ENCODE measurements at regions not wholly inside any gene's neighbourhood (a gene's known extent, or its start where the extent isn't known, plus 50 kb on each side); places are given as distances from the start of the nearest gene placed in this dataset.

DNA sequence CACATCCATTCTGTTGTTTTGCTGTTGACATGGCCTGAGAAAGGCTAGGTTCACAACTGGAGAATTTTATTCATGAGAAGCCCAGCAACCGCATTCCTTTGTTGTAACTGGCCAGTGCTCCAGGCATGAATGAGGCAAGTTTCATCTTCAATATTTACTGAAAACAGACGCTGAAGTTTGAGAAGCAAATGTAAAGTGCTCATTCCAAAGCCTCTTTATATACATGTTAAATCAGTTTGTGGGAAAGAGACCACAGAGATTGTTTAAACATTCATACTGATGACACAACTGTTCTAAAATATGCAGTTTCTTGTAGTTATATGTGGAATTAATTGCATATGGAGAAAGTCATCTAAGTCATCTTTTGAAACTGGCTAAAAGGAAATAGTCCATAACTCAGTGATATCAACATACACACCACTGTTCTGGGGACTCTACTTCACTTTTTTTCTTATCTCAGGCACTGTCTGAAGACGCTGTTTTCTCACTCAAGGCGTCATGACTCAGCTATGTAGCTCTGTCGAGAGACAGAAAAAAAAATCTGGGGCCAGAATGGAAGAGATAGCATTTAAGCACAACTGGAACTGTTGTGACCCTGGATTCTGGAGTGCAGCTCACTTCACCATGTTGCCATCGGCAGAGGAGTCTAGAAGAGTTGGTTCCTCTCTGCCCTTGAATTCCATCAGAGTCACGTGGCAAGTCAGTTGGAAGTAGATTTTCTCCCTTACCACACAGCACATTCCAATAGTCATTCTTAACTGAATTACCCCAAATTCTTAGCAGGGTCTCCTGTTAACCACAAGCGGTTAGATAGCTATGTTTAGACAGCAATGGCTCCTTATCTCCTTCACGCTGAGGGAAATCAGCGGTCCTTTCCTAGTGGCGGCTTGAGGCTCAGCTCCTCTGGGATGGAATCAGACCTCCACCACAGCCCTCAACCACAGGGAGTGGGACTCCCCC, 258.4 kb upstream of the HMGA2 start:
- H3K27ac Mint-ChIP-seq (ENCODE audit: unreplicated experiment) = no peak overlapping the region
- no peaks in the 10 kb centered on the region for H3K9me3 Mint-ChIP-seq
- H3K27me3 Mint-ChIP-seq (ENCODE audit: low read depth) = no peaks in the 10 kb centered on the region
- H3K36me3 Mint-ChIP-seq (ENCODE audit: low read depth) = no peaks in the 10 kb centered on the region
- H3K4me3 Mint-ChIP-seq = no peak overlapping the region
- peaks cover 10% of the 10 kb centered on the region for H3K4me1 Mint-ChIP-seq
- TF ChIP-seq, protein P1, sequence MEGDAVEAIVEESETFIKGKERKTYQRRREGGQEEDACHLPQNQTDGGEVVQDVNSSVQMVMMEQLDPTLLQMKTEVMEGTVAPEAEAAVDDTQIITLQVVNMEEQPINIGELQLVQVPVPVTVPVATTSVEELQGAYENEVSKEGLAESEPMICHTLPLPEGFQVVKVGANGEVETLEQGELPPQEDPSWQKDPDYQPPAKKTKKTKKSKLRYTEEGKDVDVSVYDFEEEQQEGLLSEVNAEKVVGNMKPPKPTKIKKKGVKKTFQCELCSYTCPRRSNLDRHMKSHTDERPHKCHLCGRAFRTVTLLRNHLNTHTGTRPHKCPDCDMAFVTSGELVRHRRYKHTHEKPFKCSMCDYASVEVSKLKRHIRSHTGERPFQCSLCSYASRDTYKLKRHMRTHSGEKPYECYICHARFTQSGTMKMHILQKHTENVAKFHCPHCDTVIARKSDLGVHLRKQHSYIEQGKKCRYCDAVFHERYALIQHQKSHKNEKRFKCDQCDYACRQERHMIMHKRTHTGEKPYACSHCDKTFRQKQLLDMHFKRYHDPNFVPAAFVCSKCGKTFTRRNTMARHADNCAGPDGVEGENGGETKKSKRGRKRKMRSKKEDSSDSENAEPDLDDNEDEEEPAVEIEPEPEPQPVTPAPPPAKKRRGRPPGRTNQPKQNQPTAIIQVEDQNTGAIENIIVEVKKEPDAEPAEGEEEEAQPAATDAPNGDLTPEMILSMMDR (conservative IDR thresholded peaks at IDR 0.05) = no peak
- no peak for DNase-seq (ENCODE audit: low read depth, low spot score)

DNA sequence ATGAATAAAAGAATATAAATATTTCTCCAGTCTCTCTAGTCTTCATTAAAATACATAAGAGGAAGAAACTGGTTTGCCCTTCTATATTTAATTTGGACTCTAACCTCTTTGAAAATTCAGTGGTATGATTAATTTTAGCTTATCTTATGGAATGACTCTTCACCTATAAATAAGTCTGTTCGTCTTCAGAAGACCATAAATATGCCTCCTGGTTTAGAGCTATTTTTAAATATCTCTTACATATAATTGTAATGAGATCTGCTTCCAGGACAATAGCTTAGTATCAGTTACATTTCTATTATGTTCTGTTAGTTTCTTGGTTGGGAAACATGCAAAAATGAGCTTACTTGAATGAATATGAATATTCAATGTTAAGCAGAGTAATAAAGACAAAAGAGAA, 257.5 kb upstream of the HMGA2 start:
- Mint-ChIP-seq H3K27ac (ENCODE audit: unreplicated experiment) (no peak overlapping the region), H3K4me3 (no peak overlapping the region), H3K4me1 (peaks cover 10% of the 10 kb centered on the region), H3K36me3 (ENCODE audit: low read depth) (no peaks in the 10 kb centered on the region), H3K9me3 (no peaks in the 10 kb centered on the region), H3K27me3 (ENCODE audit: low read depth) (no peaks in the 10 kb centered on the region)
- TF ChIP-seq, protein P1 (conservative IDR thresholded peaks at IDR 0.05) = no peak
- DNase-seq (ENCODE audit: low read depth, low spot score) = no peak

DNA sequence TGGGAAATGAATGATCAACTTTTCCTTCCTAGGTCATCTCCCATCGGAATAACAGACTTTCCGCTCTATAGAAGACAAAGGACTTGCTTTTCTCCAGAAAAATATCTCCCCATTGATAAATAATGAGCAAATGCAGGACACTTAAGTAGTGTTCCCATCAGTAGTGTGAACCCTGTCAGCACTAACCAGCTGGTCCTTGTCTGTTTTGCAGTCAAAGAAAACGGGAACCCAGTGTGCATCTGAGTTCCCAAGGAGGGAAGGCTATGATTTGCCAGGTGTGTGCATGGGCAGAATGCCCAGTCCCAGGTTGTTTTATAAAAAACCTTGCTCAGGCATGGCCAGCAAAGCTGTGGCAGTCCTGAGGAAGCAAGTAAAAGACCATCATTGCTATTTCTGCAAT, 256.5 kb upstream of the HMGA2 start:
- no peaks in the 10 kb centered on the region for H3K27me3 Mint-ChIP-seq (ENCODE audit: low read depth)
- H3K36me3 Mint-ChIP-seq (ENCODE audit: low read depth) = peaks cover 4% of the 10 kb centered on the region
- peaks cover 10% of the 10 kb centered on the region for H3K4me1 Mint-ChIP-seq
- H3K9me3 Mint-ChIP-seq = no peaks in the 10 kb centered on the region
- TF ChIP-seq, protein P1 (conservative IDR thresholded peaks at IDR 0.05) = no peak
- no peak for DNase-seq (ENCODE audit: low read depth, low spot score)
- H3K4me3 Mint-ChIP-seq = no peak overlapping the region
- H3K27ac Mint-ChIP-seq (ENCODE audit: unreplicated experiment) = no peak overlapping the region

DNA sequence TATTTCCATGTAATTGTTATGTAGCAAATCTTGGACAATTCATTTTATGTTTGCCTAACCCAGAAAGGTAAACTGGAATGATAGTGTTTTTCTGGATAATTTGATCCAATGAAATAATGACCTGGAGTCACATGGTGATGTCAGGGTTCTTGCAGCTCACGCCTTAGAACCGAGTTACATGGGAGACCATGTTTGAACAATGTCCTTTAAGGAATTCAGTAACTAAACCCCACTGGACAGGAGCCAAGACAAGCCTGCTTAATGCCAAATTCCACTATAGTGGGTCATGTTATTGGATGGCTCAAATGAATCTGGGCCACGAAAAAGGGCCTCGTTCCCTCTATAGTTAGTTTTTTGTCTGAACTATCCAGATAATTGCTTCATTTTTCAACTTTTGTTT, 255.8 kb upstream of the HMGA2 start:
- Mint-ChIP-seq H3K9me3 (peaks cover 5% of the 10 kb centered on the region), H3K36me3 (ENCODE audit: low read depth) (peaks cover 8% of the 10 kb centered on the region), H3K27me3 (ENCODE audit: low read depth) (no peaks in the 10 kb centered on the region), H3K4me3 (no peak overlapping the region), H3K27ac (ENCODE audit: unreplicated experiment) (no peak overlapping the region), H3K4me1 (peaks cover 10% of the 10 kb centered on the region)
- TF ChIP-seq, protein P1 (conservative IDR thresholded peaks at IDR 0.05) = no peak
- no peak for DNase-seq (ENCODE audit: low read depth, low spot score)

DNA sequence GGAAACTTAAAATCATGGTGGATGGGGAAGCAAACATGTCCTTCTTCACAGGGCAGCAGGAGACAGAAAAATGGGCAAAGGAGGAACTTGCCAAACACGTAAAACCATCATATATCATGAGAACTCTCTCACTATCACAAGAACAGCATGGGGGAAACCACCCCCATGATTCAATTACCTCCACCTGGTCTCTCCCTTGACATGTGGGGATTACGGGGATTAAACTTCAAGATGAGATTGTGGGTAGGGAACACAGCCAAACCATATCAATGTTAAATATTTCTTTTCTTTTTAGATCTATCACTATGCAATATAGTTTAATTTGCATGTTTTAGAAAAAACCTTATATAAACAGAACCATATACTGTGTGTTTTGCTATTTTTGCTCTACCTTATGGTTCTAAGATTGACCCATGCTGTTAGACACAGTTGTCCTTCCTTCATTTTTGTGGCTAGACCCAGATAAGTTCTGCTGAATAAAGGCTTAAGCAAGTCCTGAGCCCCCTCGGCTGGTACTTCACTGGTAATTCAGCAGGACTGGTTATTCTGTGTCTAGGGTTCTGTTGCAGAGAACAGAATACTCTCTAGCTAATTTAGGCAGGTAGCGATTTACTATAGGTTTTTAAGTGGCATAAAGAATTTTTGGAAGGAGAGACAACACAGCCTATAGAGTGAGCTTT, 253.7 kb upstream of the HMGA2 start:
- no peak overlapping the region for H3K27ac Mint-ChIP-seq (ENCODE audit: unreplicated experiment)
- no peaks in the 10 kb centered on the region for H3K27me3 Mint-ChIP-seq (ENCODE audit: low read depth)
- peaks cover 11% of the 10 kb centered on the region for H3K36me3 Mint-ChIP-seq (ENCODE audit: low read depth)
- H3K9me3 Mint-ChIP-seq = peaks cover 11% of the 10 kb centered on the region
- H3K4me3 Mint-ChIP-seq = no peak overlapping the region
- no peak for DNase-seq (ENCODE audit: low read depth, low spot score)
- peaks cover 5% of the 10 kb centered on the region for H3K4me1 Mint-ChIP-seq
- TF ChIP-seq, protein P1 (conservative IDR thresholded peaks at IDR 0.05) = no peak

All from neural crest cell (in vitro differentiated cells).